Lower lobe of right lung (tissue), 2 donors: ENCODE measurements at regions not wholly inside any gene's neighbourhood (a gene's known extent, or its start where the extent isn't known, plus 50 kb on each side); places are given as distances from the start of the nearest gene placed in this dataset.
"Not testable (repeated sequence)": the region's sequence is repeated elsewhere in the genome, so short reads cannot be mapped to it uniquely, and the experiment has no call there.

Source experiments
- ATAC-seq, 2 donors: fragments of 200-7000 bp; cut with Tn5 transposase; one replicate each; pipeline ENCODE4 v1.9.1; 2020 to 2022; ENCODE audit warnings: mild to moderate bottlenecking in 2 of 2, moderate library complexity in 2 of 2
- DNase-seq: peaks from one replicate; pipeline ENCODE4 v3.0.0-alpha.2; 2020
- H3K27ac ChIP-seq: fragments of 200-600 bp; one replicate; pipeline ENCODE4 v1.8.0; 2022
- H3K27me3 ChIP-seq: fragments of 200-600 bp; one replicate; pipeline ENCODE4 v1.8.0; 2022; ENCODE audit warnings: low read depth
- H3K36me3 ChIP-seq: fragments of 200-600 bp; one replicate; pipeline ENCODE4 v1.8.0; 2022; ENCODE audit warnings: mild to moderate bottlenecking
- H3K4me1 ChIP-seq: fragments of 200-600 bp; one replicate; pipeline ENCODE4 v1.8.0; 2022
- H3K4me3 ChIP-seq: fragments of 200-600 bp; one replicate; pipeline ENCODE4 v1.8.0; 2022; ENCODE audit warnings: mild to moderate bottlenecking
- H3K9me3 ChIP-seq: fragments of 200-600 bp; one replicate; pipeline ENCODE4 v1.8.0; 2022
- intact Hi-C: fragments of 100-400 bp; cut with DNase I; formaldehyde crosslinking; loops from one replicate; pipeline ENCODE4 v1.11.0; 2022
- TF ChIP-seq, protein P1 (sequence below): fragments of 200-600 bp; IDR thresholded peaks from one replicate; pipeline ENCODE4 v1.8.0; 2022; ENCODE audit warnings: antibody characterized with exemption, mild to moderate bottlenecking
- donor health status: DM: no; HTN: yes; CAD: no; lungs with severe emphysema.

DNA sequence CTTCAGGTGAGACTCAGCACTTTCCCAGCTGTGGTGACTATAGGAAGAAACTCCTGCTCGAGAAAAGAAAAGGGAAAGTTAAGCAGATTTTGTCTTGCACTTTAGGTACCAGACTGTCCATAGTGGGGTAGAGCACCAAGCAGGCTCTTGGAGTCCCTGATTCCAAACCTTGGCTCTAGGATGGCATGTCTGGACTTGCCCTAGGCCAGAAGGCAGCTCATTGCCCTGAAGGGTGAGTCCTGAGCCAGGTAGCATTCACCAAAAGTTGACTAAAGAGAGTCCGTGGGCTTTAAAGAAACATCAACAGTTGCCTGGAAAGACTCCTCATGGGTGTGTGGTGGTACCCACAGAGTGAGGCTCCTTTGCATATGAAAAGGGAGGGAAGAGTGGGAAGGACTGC, 145.2 kb upstream of the SNX7 start:
- Histone ChIP-seq H3K4me1 (no peaks in the 10 kb centered on the region), H3K4me3 (no peak overlapping the region), H3K27me3 (no peaks in the 10 kb centered on the region), H3K27ac (no peak overlapping the region), H3K9me3 (no peaks in the 10 kb centered on the region), H3K36me3 (no peaks in the 10 kb centered on the region)
- no peak for ATAC-seq
- intact Hi-C loops = no loop called here
- DNase-seq = no peak
- TF ChIP-seq, protein P1, sequence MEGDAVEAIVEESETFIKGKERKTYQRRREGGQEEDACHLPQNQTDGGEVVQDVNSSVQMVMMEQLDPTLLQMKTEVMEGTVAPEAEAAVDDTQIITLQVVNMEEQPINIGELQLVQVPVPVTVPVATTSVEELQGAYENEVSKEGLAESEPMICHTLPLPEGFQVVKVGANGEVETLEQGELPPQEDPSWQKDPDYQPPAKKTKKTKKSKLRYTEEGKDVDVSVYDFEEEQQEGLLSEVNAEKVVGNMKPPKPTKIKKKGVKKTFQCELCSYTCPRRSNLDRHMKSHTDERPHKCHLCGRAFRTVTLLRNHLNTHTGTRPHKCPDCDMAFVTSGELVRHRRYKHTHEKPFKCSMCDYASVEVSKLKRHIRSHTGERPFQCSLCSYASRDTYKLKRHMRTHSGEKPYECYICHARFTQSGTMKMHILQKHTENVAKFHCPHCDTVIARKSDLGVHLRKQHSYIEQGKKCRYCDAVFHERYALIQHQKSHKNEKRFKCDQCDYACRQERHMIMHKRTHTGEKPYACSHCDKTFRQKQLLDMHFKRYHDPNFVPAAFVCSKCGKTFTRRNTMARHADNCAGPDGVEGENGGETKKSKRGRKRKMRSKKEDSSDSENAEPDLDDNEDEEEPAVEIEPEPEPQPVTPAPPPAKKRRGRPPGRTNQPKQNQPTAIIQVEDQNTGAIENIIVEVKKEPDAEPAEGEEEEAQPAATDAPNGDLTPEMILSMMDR = no peak

DNA sequence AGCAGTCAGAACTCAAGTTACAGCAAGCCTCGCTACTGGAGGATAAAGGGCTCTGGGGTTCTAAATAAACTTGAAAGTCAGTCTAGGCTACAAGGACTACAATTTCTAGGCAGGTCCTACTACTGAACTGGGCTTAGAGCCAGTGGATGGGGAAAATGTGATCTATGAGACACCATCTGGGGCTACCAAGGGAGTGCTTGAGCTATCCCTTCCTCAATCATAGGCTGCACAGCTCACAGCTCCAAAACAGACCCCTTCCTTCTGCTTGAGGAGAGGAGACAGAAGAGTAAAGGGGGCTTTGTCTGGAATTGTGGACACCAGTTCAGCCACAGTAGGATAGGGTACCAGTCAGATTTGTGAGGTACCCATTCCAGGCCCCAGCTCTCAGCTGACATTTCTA, 145.8 kb upstream of the SNX7 start:
- H3K9me3 ChIP-seq = no peaks in the 10 kb centered on the region
- ATAC-seq = no peak
- TF ChIP-seq, protein P1 = no peak
- no peak overlapping the region for H3K4me3 ChIP-seq
- H3K4me1 ChIP-seq = no peaks in the 10 kb centered on the region
- intact Hi-C loops = no loop called here
- H3K27me3 ChIP-seq = no peaks in the 10 kb centered on the region
- no peak for DNase-seq
- no peak overlapping the region for H3K27ac ChIP-seq
- no peaks in the 10 kb centered on the region for H3K36me3 ChIP-seq

DNA sequence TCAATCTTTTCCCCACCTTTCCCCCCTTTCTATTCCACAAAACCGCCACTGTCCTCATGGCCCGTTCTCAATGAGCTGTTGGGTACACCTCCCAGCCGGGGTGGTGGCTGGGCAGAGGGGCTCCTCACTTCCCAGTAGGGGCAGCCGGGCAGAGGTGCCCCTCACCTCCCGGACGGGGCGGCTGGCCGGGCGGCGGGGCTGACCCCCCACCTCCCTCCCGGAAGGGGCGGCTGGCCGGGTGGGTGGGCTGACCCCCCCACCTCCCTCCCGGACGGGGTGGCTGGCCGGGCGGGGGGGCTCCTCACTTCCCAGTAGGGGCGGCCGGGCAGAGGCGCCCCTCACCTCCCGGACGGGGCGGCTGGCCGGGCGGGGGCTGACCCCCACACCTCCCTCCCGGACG, 149.3 kb upstream of the SNX7 start:
- H3K27me3 ChIP-seq, H3K27ac ChIP-seq, H3K9me3 ChIP-seq, DNase-seq, ATAC-seq, H3K4me1 ChIP-seq, H3K4me3 ChIP-seq, intact Hi-C loops, H3K36me3 ChIP-seq: not testable (repeated sequence)

DNA sequence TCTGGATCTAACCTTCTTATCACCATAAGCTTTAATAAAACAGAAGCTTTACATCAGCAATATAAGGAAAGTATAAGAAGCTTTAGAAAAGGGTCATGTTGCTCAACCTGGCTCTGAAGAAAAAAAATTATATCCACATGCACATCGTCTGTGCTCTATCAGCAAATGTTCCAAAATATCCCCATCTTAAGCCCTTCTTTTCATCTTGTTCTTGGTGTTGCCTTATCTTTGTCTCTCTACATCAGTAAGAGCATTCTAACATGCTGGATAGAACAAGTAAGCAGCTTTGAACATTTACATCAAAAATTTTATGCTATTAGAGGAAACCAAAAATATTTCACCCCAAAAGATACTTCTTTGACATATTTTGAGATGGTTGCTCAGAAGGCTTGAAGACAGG, 157.8 kb upstream of the SNX7 start:
- H3K27ac ChIP-seq = no peak overlapping the region
- H3K9me3 ChIP-seq = peaks cover 5% of the 10 kb centered on the region
- TF ChIP-seq, protein P1 = no peak
- intact Hi-C loops = no loop called here
- no peaks in the 10 kb centered on the region for H3K27me3 ChIP-seq
- H3K4me3 ChIP-seq = no peak overlapping the region
- H3K36me3 ChIP-seq = no peaks in the 10 kb centered on the region
- no peak for ATAC-seq
- no peak for DNase-seq
- H3K4me1 ChIP-seq = no peaks in the 10 kb centered on the region

DNA sequence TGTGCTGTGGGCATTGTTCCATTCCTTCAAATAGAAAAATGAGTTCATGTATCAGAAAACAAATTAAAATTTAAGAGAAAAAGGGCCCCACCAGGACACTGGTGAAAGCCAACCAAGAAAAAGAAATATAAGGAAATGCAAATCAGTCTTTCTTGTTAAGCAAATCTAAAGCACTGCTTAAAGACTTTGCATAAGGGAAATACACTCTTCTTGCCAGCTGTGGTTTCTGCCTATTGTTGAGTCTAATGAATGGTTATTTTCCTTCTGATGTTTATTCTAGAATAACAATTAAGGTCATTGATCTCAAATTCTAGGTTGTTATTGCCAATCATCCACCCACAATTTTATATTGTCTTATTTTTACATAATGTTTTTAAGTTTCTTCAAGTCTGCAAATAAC, 158.6 kb upstream of the SNX7 start:
- no peak for ATAC-seq
- TF ChIP-seq, protein P1 = no peak

DNA sequence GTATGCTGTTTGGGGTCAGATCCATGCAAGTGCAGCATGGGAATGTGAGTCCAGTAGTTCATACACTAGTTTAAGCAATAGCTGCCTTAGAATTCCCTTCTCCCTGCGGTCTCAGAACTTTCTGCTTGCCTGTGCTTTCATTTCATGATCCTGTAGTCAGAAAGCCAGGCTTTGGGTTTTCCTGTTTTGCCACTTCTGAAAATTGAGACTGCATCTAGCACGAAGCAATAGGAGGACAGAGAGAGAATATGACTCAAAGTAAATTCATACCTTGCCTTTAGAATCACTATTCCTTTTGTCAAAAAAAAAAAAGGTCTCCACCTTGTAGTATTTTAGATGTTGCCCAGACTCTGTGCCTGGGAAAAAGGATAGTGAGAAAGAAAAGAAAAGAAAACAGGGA, 161.2 kb upstream of the SNX7 start:
- intact Hi-C loops = no loop called here
- Histone ChIP-seq H3K4me3 (no peak overlapping the region), H3K4me1 (no peaks in the 10 kb centered on the region), H3K36me3 (no peaks in the 10 kb centered on the region), H3K27me3 (no peaks in the 10 kb centered on the region), H3K27ac (no peak overlapping the region), H3K9me3 (peaks cover 3% of the 10 kb centered on the region)
- ATAC-seq = no peak
- TF ChIP-seq, protein P1 = no peak
- DNase-seq = no peak

More for the DNA sequence above, 158.6 kb upstream of the SNX7 start:
- intact Hi-C loops = no loop called here
- Histone ChIP-seq H3K27me3 (no peaks in the 10 kb centered on the region), H3K27ac (no peak overlapping the region), H3K4me1 (no peaks in the 10 kb centered on the region), H3K36me3 (no peaks in the 10 kb centered on the region), H3K4me3 (no peak overlapping the region), H3K9me3 (peaks cover 5% of the 10 kb centered on the region)
- DNase-seq = no peak
